Right cardiac atrium (tissue), 5 donors: ENCODE measurements at regions not wholly inside any gene's neighbourhood (a gene's known extent, or its start where the extent isn't known, plus 50 kb on each side); places are given as distances from the start of the nearest gene placed in this dataset.

ENCODE experiments used
- ATAC-seq, 2 donors: fragments of 200-7000 bp; cut with Tn5 transposase; one replicate each; pipeline versions ENCODE4 v1.8.0 to v1.9.1; 2020; ENCODE audit warnings: moderate library complexity in 2 of 2, mild to moderate bottlenecking in 1 of 2
- DNase-seq, 3 donors: peaks; one replicate each; pipeline ENCODE4 v3.0.0-alpha.2; 2020
- H3K27ac ChIP-seq: one replicate; pipeline ENCODE4 v1.5.1; 2013; ENCODE audit warnings: mild to moderate bottlenecking, low read length, control low read depth, moderate library complexity
- H3K27me3 ChIP-seq: one replicate; pipeline ENCODE4 v1.6.1; 2013; ENCODE audit not compliant: control insufficient read depth, insufficient read depth
- H3K4me1 ChIP-seq: one replicate; pipeline ENCODE4 v1.6.1; 2013; ENCODE audit warnings: low read length; ENCODE audit not compliant: control insufficient read depth, insufficient read depth
- H3K4me3 ChIP-seq: one replicate; pipeline ENCODE4 v1.5.1; 2013; ENCODE audit warnings: low read length, control low read depth
- H3K9me3 ChIP-seq: one replicate; pipeline ENCODE4 v1.6.1; 2013; ENCODE audit warnings: low read length; ENCODE audit not compliant: control insufficient read depth
- WGBS: extraction: QIAGEN DNeasy Blood & Tissue Kit; methylation state at CpG from one replicate; pipeline ENCODE4 v1.1.7; 2013; 5-methylcytosine and 5-hydroxymethylcytosine counted together
- intact Hi-C, 4 donors: fragments of 100-400 bp; cut with DNase I; formaldehyde crosslinking; loops; one replicate each; pipeline versions ENCODE4 v1.11.0 to v1.14.0; 2022 to 2023
- donor health status: healthy with polysubstance abuse.
- donor health status: DM: no; HTN: yes; CAD: no.
- donor health status: DM: no; HTN: no; CAD: no.
- donor health status: DM: no; HTN: yes; CAD: no; lungs with severe emphysema.
- donor health status: DM: yes; HTN: yes; CAD: no.

GRCh38 chr16:79815049-79815448 is 214.5 kb upstream of the MAF start:
- H3K27ac ChIP-seq = no peak overlapping the region
- no peak for ATAC-seq
- H3K27me3 ChIP-seq = no peaks in the 10 kb centered on the region
- H3K4me3 ChIP-seq = no peak overlapping the region
- H3K4me1 ChIP-seq = no peaks in the 10 kb centered on the region
- H3K9me3 ChIP-seq = no peaks in the 10 kb centered on the region
- intact Hi-C loops = loop anchor here in 1 of 4 donors (10.0 kb wide), 1 partner anchor 80 kb away; no protein-coding TSS in a partner anchor
- DNase-seq = no peak
- 92% methylated on average over 2 of the region's 2 CpGs for WGBS

GRCh38 chr16:79814124-79814523 is 213.6 kb upstream of the MAF start:
- H3K27me3 ChIP-seq = no peaks in the 10 kb centered on the region

DNA sequence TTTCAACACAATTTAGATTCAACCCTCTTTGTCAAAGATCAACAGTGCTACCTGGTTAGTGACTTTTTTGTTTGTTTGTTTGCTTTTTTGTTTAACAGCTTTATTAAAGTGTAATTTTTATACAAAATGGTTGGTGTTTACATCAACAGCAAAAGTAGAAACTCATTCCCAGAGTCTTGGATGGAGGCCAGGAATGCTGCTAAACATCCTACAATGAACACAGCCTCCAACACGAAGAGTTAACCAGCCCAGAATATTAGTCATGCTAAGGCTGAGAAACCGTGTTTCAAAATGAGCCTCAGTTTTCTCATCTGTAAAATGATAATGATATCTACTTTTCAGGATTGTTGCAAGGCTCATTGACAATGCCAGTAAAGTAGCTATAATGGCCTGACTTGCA is 211.0 kb upstream of the MAF start:
- H3K9me3 ChIP-seq = no peaks in the 10 kb centered on the region
- 31% methylated on average over 2 of the region's 2 CpGs for WGBS

More at GRCh38 chr16:79814124-79814523, 213.6 kb upstream of the MAF start:
- Histone ChIP-seq H3K4me3 (no peak overlapping the region), H3K9me3 (no peaks in the 10 kb centered on the region), H3K4me1 (no peaks in the 10 kb centered on the region), H3K27ac (no peak overlapping the region)
- DNase-seq (no peak), ATAC-seq (no peak)
- intact Hi-C loops = loop anchor here in 1 of 4 donors (10.0 kb wide), 1 partner anchor 79 kb away; no protein-coding TSS in a partner anchor
- 79% methylated on average over 2 of the region's 2 CpGs for WGBS

DNA sequence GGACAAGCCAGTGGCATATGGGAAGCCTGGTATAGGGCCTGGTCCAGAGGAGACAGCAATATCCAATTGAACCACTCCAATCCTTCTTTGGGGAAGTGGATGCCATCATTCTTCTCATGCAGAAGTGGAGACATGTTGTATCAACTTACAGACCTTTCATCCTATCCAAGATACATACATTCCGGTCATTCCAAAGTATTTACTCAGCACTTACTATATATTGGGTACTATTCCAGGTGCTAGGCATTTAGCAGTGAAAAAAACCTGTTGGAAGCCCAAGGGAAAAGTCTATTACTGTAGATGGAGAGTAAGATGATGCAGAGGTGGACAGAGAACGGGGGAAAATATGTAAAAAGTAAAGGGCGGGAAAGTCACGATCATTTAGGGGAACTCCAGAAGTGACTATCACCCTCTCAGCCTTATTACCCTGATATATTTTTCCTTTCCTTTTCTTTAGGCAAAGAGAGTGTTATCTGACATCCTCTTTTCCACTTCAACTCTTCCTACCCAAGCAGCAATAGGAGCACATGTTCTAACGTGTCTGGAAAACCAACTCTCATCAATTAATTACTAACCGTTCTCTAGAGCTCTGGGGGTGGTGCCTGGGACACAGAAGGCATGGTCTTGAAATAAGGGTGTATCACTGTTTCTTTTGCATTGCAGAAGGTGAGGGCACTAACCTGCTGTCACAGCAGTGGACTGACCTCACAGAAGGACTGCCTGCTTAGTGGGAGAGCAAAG is 210.1 kb upstream of the MAF start:
- Histone ChIP-seq H3K27ac (no peak overlapping the region), H3K27me3 (no peaks in the 10 kb centered on the region), H3K4me1 (no peaks in the 10 kb centered on the region), H3K4me3 (no peak overlapping the region), H3K9me3 (no peaks in the 10 kb centered on the region)
- DNase-seq = no peak
- no peak for ATAC-seq
- 64% methylated on average over 6 of the region's 6 CpGs for WGBS
- intact Hi-C loops = loop anchor here in 1 of 4 donors (10.0 kb wide), 1 partner anchor 76 kb away; no protein-coding TSS in a partner anchor

More for the DNA sequence above, 211.0 kb upstream of the MAF start:
- no peaks in the 10 kb centered on the region for H3K4me1 ChIP-seq
- H3K4me3 ChIP-seq = no peak overlapping the region
- intact Hi-C loops = loop anchor here in 1 of 4 donors (10.0 kb wide), 1 partner anchor 77 kb away; no protein-coding TSS in a partner anchor
- H3K27me3 ChIP-seq = no peaks in the 10 kb centered on the region
- H3K27ac ChIP-seq = no peak overlapping the region
- DNase-seq (no peak), ATAC-seq (no peak)

GRCh38 chr16:79809376-79809775 is 208.8 kb upstream of the MAF start:
- Histone ChIP-seq H3K4me1 (no peaks in the 10 kb centered on the region), H3K27ac (no peak overlapping the region), H3K27me3 (no peaks in the 10 kb centered on the region), H3K9me3 (no peaks in the 10 kb centered on the region), H3K4me3 (no peak overlapping the region)
- no peak for DNase-seq
- WGBS = 90% methylated on average over 1 of the region's 1 CpG
- intact Hi-C loops = no loop called here
- ATAC-seq = no peak

DNA sequence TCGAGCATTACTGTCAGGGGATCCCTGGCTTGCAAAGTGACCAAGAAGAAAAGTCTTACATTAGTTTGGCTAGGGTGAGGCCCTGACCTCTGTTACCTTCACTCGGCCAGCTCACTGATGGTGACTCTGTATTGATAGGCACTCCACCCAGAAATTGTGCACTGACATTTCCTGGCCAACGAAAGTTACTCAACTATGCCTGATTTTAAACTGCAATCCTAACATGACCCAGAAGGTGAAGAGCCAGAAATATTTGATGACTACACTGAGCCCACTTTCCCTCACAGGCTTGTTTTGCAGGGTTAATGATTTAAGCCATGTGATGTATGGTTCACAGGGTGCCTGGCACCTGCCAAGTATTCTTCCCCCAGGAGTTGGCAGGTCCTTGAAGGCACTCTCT is 208.2 kb upstream of the MAF start:
- Histone ChIP-seq H3K27me3 (no peaks in the 10 kb centered on the region), H3K27ac (no peak overlapping the region), H3K4me1 (no peaks in the 10 kb centered on the region), H3K4me3 (no peak overlapping the region), H3K9me3 (no peaks in the 10 kb centered on the region)
- ATAC-seq = no peak
- no peak for DNase-seq
- 75% methylated on average over 3 of the region's 3 CpGs for WGBS
- intact Hi-C loops = no loop called here

GRCh38 chr16:79806757-79807156 is 206.2 kb upstream of the MAF start:
- intact Hi-C loops = no loop called here

GRCh38 chr16:79805621-79806020 is 205.1 kb upstream of the MAF start:
- Histone ChIP-seq H3K9me3 (no peaks in the 10 kb centered on the region), H3K27ac (no peak overlapping the region), H3K4me1 (no peaks in the 10 kb centered on the region), H3K27me3 (no peaks in the 10 kb centered on the region), H3K4me3 (no peak overlapping the region)
- WGBS = 60% methylated on average over 2 of the region's 2 CpGs
- DNase-seq (no peak), ATAC-seq (no peak)
- intact Hi-C loops = no loop called here

More at GRCh38 chr16:79806757-79807156, 206.2 kb upstream of the MAF start:
- Histone ChIP-seq H3K27ac (no peak overlapping the region), H3K4me1 (no peaks in the 10 kb centered on the region), H3K9me3 (no peaks in the 10 kb centered on the region), H3K27me3 (no peaks in the 10 kb centered on the region), H3K4me3 (no peak overlapping the region)
- DNase-seq (no peak), ATAC-seq (no peak)
- 87% methylated on average over 4 of the region's 4 CpGs for WGBS

GRCh38 chr16:79801646-79802045 is 201.1 kb upstream of the MAF start:
- DNase-seq = no peak
- 78% methylated on average over 5 of the region's 5 CpGs for WGBS
- ATAC-seq = no peak
- intact Hi-C loops = no loop called here
- Histone ChIP-seq H3K4me1 (no peaks in the 10 kb centered on the region), H3K27me3 (no peaks in the 10 kb centered on the region), H3K27ac (no peak overlapping the region), H3K9me3 (no peaks in the 10 kb centered on the region), H3K4me3 (no peak overlapping the region)

- ATAC-seq (no peak), DNase-seq (no peak)
- WGBS = 41% methylated on average over 3 of the region's 3 CpGs
- Histone ChIP-seq H3K4me3 (no peak overlapping the region), H3K9me3 (no peaks in the 10 kb centered on the region), H3K4me1 (no peaks in the 10 kb centered on the region), H3K27me3 (no peaks in the 10 kb centered on the region), H3K27ac (no peak overlapping the region)
- intact Hi-C loops = no loop called here
Measured at GRCh38 chr16:79800016-79800608, 199.6 kb upstream of the MAF start.

GRCh38 chr16:79798416-79799053 is 198.0 kb upstream of the MAF start:
- Histone ChIP-seq H3K4me1 (no peaks in the 10 kb centered on the region), H3K4me3 (no peak overlapping the region), H3K27me3 (no peaks in the 10 kb centered on the region), H3K27ac (no peak overlapping the region), H3K9me3 (no peaks in the 10 kb centered on the region)
- ATAC-seq (no peak), DNase-seq (no peak)
- intact Hi-C loops = no loop called here
- WGBS = 91% methylated on average over 2 of the region's 2 CpGs
